NT2/D1 (cell line): ENCODE measurements at regions not wholly inside any gene's neighbourhood (a gene's known extent, or its start where the extent isn't known, plus 50 kb on each side); places are given as distances from the start of the nearest gene placed in this dataset.

Source experiments
- SUZ12 ChIP-seq: IDR thresholded peaks from 2 replicates; pipeline ENCODE4 v1.6.1; 2011; ENCODE audit not compliant: insufficient read length, insufficient read depth; ENCODE audit errors: extremely low read depth
- YY1 ChIP-seq: IDR thresholded peaks from 2 replicates; pipeline ENCODE4 v1.6.1; 2011; ENCODE audit not compliant: insufficient read length, insufficient read depth
- ZNF274 ChIP-seq: IDR thresholded peaks from 2 replicates; pipeline ENCODE4 v1.6.1; 2011; ENCODE audit warnings: mild to moderate bottlenecking, low read depth, low read length

DNA sequence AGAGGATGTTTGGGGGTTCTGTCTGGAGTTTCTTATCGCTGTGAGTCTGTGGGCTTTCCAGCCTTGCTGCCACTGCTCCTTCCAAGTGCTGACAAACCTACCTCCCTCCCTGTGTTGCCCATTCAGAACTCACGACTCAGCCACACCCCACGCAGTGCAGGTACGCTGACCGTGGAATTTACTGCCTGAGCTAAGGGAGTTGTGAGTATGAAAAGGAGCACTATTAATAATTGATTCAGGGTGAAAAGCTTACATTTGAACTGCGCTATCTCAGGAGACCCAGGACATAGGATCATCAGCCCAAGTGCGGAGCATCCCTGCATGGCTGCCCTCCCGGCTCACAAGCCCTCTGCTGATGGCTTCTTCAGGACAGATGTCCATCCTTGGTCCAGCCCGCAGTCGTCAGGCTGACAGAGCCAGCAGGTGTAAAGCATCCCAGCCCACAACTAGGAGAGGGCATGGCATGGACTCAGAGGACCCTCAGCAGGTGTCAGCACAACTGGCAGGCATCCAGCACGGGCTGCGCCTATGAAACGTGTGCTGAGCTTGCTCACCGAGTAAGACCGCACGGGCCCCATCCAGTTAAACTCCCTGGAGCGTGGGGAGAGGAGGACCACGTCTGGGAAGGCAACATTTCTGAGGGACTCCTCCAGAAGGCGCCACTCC lies 244.0 kb downstream of the COL4A1 start:
- TF ChIP-seq YY1 (no peak), ZNF274 (no peak), SUZ12 (no peak)
